ENCODE measurements at regions not wholly inside any gene's neighbourhood (a gene's known extent, or its start where the extent isn't known, plus 50 kb on each side); places are given as distances from the start of the nearest gene placed in this dataset.

GRCh38 chr4:171430495-171430894 lies 382.7 kb upstream of the GALNTL6 start:
- TF ChIP-seq CTCF (IDR thresholded peaks at IDR 0.05; ENCODE audit: insufficient read depth, low read depth, low read length): no peak
- TF ChIP-seq EZH2 (IDR thresholded peaks at IDR 0.05; ENCODE audit: insufficient read depth, low read length): no peak
- no peak for FAIRE-seq
- H3K27me3 ChIP-seq (ENCODE audit: insufficient read depth, low read length): no peaks in the 10 kb centered on the region
- Mint-ChIP-seq H3K27me3 (ENCODE audit: low read depth, unreplicated experiment) (no peaks in the 10 kb centered on the region), H3K4me1 (ENCODE audit: low read depth, unreplicated experiment) (no peaks in the 10 kb centered on the region), H3K27ac (ENCODE audit: unreplicated experiment) (no peak overlapping the region), H3K4me3 (ENCODE audit: unreplicated experiment) (no peak overlapping the region), H3K9me3 (ENCODE audit: unreplicated experiment) (no peaks in the 10 kb centered on the region), H3K36me3 (ENCODE audit: low read depth, unreplicated experiment) (no peaks in the 10 kb centered on the region)
- H3K9me3 ChIP-seq (ENCODE audit: insufficient read depth, low read depth, low read length): no peaks in the 10 kb centered on the region
- no peak overlapping the region for H3K27ac ChIP-seq (ENCODE audit: low read depth, low read length)
- no peak overlapping the region for H3K4me2 ChIP-seq (ENCODE audit: low read length)
- H3K4me3 ChIP-seq (ENCODE audit: insufficient read depth, low read depth, low read length): no peak overlapping the region
- DNase-seq (ENCODE audit: low read depth): no peak
- H3K9ac ChIP-seq (ENCODE audit: low read length): no peak overlapping the region
- no peaks in the 10 kb centered on the region for H3K79me2 ChIP-seq (ENCODE audit: insufficient read depth, low read length)
- no peaks in the 10 kb centered on the region for H3K4me1 ChIP-seq (ENCODE audit: insufficient read depth, low read length)
- no peaks in the 10 kb centered on the region for H4K20me1 ChIP-seq (ENCODE audit: insufficient read depth, low read length)
- no peaks in the 10 kb centered on the region for H3K36me3 ChIP-seq (ENCODE audit: insufficient read depth, low read length)
- no peak overlapping the region for H2AFZ ChIP-seq (ENCODE audit: low read depth, low read length)

- Histone ChIP-seq H3K9ac (ENCODE audit: low read length) (no peak overlapping the region), H3K27ac (ENCODE audit: low read depth, low read length) (no peak overlapping the region), H3K27me3 (ENCODE audit: insufficient read depth, low read length) (no peaks in the 10 kb centered on the region), H3K4me3 (ENCODE audit: insufficient read depth, low read depth, low read length) (no peak overlapping the region), H2AFZ (ENCODE audit: low read depth, low read length) (no peak overlapping the region), H3K4me2 (ENCODE audit: low read length) (no peak overlapping the region), H3K4me1 (ENCODE audit: insufficient read depth, low read length) (no peaks in the 10 kb centered on the region), H4K20me1 (ENCODE audit: insufficient read depth, low read length) (no peaks in the 10 kb centered on the region), H3K79me2 (ENCODE audit: insufficient read depth, low read length) (no peaks in the 10 kb centered on the region), H3K9me3 (ENCODE audit: insufficient read depth, low read depth, low read length) (peaks cover 2% of the 10 kb centered on the region), H3K36me3 (ENCODE audit: insufficient read depth, low read length) (no peaks in the 10 kb centered on the region)
- Mint-ChIP-seq H3K27me3 (ENCODE audit: low read depth, unreplicated experiment) (no peaks in the 10 kb centered on the region), H3K9me3 (ENCODE audit: unreplicated experiment) (no peaks in the 10 kb centered on the region), H3K4me3 (ENCODE audit: unreplicated experiment) (no peak overlapping the region), H3K27ac (ENCODE audit: unreplicated experiment) (no peak overlapping the region), H3K4me1 (ENCODE audit: low read depth, unreplicated experiment) (no peaks in the 10 kb centered on the region), H3K36me3 (ENCODE audit: low read depth, unreplicated experiment) (no peaks in the 10 kb centered on the region)
- no peak for DNase-seq (ENCODE audit: low read depth)
- TF ChIP-seq EZH2 (IDR thresholded peaks at IDR 0.05; ENCODE audit: insufficient read depth, low read length): no peak
- no peak for TF ChIP-seq CTCF (IDR thresholded peaks at IDR 0.05; ENCODE audit: insufficient read depth, low read depth, low read length)
- FAIRE-seq: no peak
Observed at GRCh38 chr4:171397175-171397574, 416.0 kb upstream of the GALNTL6 start.

- H3K36me3 Mint-ChIP-seq (ENCODE audit: low read depth, unreplicated experiment): no peaks in the 10 kb centered on the region
- no peak overlapping the region for H3K4me3 Mint-ChIP-seq (ENCODE audit: unreplicated experiment)
- no peaks in the 10 kb centered on the region for H3K79me2 ChIP-seq (ENCODE audit: insufficient read depth, low read length)
- H3K4me2 ChIP-seq (ENCODE audit: low read length): no peak overlapping the region
- H3K27me3 ChIP-seq (ENCODE audit: insufficient read depth, low read length): no peaks in the 10 kb centered on the region
- no peak overlapping the region for H3K4me3 ChIP-seq (ENCODE audit: insufficient read depth, low read depth, low read length)
- FAIRE-seq: no peak
- no peak overlapping the region for H3K27ac Mint-ChIP-seq (ENCODE audit: unreplicated experiment)
- no peaks in the 10 kb centered on the region for H4K20me1 ChIP-seq (ENCODE audit: insufficient read depth, low read length)
- no peaks in the 10 kb centered on the region for H3K4me1 Mint-ChIP-seq (ENCODE audit: low read depth, unreplicated experiment)
- no peaks in the 10 kb centered on the region for H3K4me1 ChIP-seq (ENCODE audit: insufficient read depth, low read length)
- no peak overlapping the region for H3K9ac ChIP-seq (ENCODE audit: low read length)
- H3K36me3 ChIP-seq (ENCODE audit: insufficient read depth, low read length): no peaks in the 10 kb centered on the region
- no peak overlapping the region for H2AFZ ChIP-seq (ENCODE audit: low read depth, low read length)
- peaks cover 4% of the 10 kb centered on the region for H3K9me3 Mint-ChIP-seq (ENCODE audit: unreplicated experiment)
- H3K27ac ChIP-seq (ENCODE audit: low read depth, low read length): no peak overlapping the region
- DNase-seq (ENCODE audit: low read depth): no peak
- peaks cover 2% of the 10 kb centered on the region for H3K9me3 ChIP-seq (ENCODE audit: insufficient read depth, low read depth, low read length)
- TF ChIP-seq EZH2 (IDR thresholded peaks at IDR 0.05; ENCODE audit: insufficient read depth, low read length) (no peak), CTCF (IDR thresholded peaks at IDR 0.05; ENCODE audit: insufficient read depth, low read depth, low read length) (no peak)
- no peaks in the 10 kb centered on the region for H3K27me3 Mint-ChIP-seq (ENCODE audit: low read depth, unreplicated experiment)
Observed at GRCh38 chr4:171390626-171391025, 422.6 kb upstream of the GALNTL6 start.

Measured in astrocyte (in vitro differentiated cells and primary cell).